NCI-H526 (cell line): ENCODE measurements at regions not wholly inside any gene's neighbourhood (a gene's known extent, or its start where the extent isn't known, plus 50 kb on each side); places are given as distances from the start of the nearest gene placed in this dataset.

ENCODE experiments used
- DNase-seq, 2 experiments: peaks; one replicate each; lab custom pipeline; 2025; lab: John Stamatoyannopoulos, UW

DNA sequence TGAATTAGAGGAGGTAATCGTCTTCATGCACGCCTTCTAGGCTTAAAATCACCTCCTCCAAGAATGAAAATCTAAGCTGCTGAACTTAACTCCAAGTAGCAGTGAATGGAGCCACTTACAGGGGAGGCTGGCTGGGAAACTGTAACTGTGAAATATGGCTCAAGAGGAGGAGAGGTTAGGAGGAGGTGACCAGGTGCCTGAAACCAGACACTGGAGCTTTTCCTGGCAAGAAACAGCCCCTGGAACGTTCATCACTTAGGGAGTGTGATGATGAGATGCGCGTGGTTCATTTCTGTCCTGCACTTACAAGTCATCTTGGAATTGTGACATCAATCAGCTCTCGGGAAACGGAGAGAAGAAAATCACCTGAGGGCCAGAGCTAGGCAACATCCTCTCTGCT is 62.3 kb upstream of the TMEM132C start:
- DNase-seq = no peak

DNA sequence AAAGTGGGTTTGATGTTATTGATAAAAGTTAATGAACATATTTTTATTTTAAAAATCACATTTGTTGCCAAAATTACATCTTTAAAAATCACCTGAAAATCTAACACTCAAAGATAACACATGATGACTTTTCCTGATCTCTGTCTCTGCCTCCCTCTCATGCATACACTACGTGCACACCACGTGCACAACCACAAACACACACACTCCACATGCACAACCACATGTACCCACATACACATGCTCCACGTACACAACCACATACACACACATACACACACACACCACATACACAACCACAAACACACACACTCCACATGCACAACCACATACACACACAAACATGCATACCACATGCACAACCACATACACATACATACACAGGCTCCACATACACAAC is 61.8 kb upstream of the TMEM132C start:
- DNase-seq = no peak

DNA sequence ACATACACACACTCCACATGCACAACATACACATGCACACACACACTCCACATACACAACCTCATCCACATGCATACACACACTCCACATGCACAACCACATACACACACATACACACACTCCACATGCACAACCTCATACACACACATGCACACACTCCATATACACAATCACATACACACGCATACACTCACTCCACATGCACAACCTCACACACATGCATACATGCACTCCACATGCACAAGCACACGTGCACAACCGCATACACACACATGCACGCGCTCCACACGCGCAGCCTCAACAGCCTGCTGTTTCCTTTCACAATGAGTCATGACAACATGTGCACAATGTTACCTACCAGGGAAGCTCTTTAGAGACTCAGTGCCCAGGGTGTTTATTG is 61.2 kb upstream of the TMEM132C start:
- no peak for DNase-seq
